Endothelial cell of umbilical vein (primary cell): ENCODE measurements at regions not wholly inside any gene's neighbourhood (a gene's known extent, or its start where the extent isn't known, plus 50 kb on each side); places are given as distances from the start of the nearest gene placed in this dataset.

ENCODE experiments used
- POLR2A ChIP-seq: IDR thresholded peaks from 2 replicates; pipeline ENCODE4 v1.6.1; 2012; ENCODE audit warnings: low read depth, mild to moderate bottlenecking, control low read depth, low read length
- POLR2AphosphoS5 ChIP-seq: IDR thresholded peaks from 2 replicates; pipeline ENCODE4 v1.6.1; 2012; ENCODE audit warnings: low read depth, mild to moderate bottlenecking, control low read depth, low read length, moderate library complexity; ENCODE audit not compliant: insufficient read depth
- TF ChIP-seq, protein P1 (sequence below), 2 donors: IDR thresholded peaks; 1 replicate in 1 of 2; 2 replicates in 1 of 2; pipeline ENCODE4 v1.5.1; 2011; ENCODE audit warnings: low read length in 2 of 2, mild to moderate bottlenecking in 2 of 2, moderate library complexity in 2 of 2, control low read depth in 1 of 2, inconsistent platforms in 1 of 2, low read depth in 1 of 2; ENCODE audit not compliant: insufficient read depth in 1 of 2; ENCODE audit errors: extremely low read depth in 1 of 2

DNA sequence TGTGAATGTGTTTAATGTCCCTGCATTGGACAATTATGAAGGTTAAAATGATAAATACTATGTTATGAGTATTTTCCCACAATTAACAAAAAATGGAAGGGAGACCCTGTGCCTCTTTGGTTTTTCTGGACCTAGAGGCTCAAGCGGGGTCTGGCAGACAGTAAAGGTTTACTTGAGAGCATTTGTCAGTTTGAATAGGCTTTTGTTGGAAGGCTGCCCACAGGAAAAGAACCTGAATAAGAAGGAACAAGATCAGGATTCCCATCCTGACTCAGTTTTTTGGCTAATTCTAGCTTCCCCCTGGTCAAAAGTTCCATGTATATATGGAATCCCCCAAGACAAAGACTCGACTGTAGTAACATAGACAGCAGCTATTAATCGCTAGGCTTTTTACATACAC lies 150.9 kb upstream of the JUN start:
- TF ChIP-seq, protein P1, sequence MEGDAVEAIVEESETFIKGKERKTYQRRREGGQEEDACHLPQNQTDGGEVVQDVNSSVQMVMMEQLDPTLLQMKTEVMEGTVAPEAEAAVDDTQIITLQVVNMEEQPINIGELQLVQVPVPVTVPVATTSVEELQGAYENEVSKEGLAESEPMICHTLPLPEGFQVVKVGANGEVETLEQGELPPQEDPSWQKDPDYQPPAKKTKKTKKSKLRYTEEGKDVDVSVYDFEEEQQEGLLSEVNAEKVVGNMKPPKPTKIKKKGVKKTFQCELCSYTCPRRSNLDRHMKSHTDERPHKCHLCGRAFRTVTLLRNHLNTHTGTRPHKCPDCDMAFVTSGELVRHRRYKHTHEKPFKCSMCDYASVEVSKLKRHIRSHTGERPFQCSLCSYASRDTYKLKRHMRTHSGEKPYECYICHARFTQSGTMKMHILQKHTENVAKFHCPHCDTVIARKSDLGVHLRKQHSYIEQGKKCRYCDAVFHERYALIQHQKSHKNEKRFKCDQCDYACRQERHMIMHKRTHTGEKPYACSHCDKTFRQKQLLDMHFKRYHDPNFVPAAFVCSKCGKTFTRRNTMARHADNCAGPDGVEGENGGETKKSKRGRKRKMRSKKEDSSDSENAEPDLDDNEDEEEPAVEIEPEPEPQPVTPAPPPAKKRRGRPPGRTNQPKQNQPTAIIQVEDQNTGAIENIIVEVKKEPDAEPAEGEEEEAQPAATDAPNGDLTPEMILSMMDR (IDR thresholded peaks at IDR 0.05; ENCODE audit: extremely low read depth in 1 of 2, insufficient read depth in 1 of 2, low read depth in 1 of 2, low read length in 2 of 2), result no peak
- TF ChIP-seq POLR2AphosphoS5 (no peak), POLR2A (no peak)
